HG02642 (cell line): ENCODE measurements at regions not wholly inside any gene's neighbourhood (a gene's known extent, or its start where the extent isn't known, plus 50 kb on each side); places are given as distances from the start of the nearest gene placed in this dataset.
"Not testable (repeated sequence)": the region's sequence is repeated elsewhere in the genome, so short reads cannot be mapped to it uniquely, and the experiment has no call there.

Experiments
- ATAC-seq: cut with Tn5 transposase; IDR thresholded peaks from one replicate; pipeline ENCODE4 v1.9.1; 2021; ENCODE audit warnings: mild to moderate bottlenecking; ENCODE audit not compliant: unreplicated experiment, poor library complexity

DNA sequence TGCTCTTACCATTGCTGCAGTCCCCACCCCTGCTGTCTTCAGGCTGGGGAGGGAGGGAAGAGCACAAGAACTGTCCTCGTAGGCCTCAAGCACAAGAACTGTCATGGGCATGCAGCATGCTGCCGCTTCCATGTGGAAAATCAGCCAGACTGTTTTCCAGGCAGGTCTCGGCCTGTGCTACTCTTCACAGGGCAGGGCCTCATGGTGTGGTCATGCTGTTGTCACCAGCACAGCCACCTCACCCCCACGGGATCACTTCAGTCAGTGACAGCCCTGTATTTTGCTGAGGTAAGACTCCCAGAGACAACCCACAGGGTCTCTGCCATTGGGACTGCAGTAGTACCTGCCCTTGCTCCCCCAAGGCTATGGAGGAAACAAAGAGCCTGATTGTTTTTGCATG is 205.3 kb downstream of the NAP1L3 start:
- no peak for ATAC-seq

DNA sequence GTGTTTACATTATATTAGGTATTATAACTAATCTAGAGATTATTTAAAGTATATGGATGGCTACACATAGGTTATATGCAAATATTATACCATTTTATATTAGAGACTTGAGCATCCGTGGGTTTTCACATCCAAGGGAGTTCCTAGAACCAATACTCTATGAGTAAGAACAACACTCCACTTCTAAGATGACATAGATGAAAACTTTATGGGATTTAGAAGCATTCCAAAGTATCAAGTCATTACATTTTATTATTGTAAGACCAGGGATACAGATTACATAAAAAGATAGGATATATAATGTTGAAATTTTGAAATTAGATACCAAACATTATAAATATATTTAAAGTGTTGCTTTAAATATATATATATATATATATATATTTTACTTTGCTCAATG is 207.0 kb downstream of the NAP1L3 start:
- no peak for ATAC-seq

DNA sequence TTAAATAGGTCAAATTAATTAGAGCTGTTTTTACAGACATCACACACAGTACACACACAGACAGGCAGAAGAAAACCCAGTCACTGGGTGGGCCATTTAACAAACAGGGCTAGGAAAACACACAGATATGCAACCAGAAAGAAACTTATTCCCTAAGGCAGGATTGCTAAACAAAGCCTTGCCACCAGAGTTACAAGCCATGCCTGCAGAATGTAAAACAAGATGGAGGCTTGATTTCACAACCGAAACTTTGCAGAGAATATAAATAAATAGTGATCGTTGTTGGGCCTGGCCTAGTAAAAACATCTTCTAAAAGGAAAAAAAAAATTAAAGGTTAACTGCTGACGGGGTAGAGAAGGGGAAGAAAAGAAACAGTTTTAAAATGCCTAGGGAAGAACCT is 212.3 kb downstream of the NAP1L3 start:
- ATAC-seq = no peak

DNA sequence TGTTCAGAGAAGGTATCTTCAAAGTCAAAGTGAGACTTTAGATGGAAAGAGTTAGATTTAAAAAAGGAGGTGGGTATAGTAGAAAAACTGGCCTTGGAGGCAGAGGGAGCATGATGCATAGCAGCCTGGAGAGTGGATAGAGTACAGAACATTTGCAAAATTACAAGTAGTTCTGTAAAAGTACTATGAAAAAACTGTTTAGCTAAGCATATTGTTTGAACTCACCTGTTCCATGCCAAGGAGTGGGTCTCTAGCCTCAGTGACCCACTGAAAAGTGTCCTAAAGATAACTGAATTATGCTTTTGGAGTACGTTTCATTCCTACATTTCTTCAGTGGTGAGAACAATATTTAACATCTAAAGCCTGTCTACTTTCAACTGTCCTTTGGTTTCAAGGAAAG is 218.9 kb downstream of the NAP1L3 start:
- ATAC-seq = no peak

DNA sequence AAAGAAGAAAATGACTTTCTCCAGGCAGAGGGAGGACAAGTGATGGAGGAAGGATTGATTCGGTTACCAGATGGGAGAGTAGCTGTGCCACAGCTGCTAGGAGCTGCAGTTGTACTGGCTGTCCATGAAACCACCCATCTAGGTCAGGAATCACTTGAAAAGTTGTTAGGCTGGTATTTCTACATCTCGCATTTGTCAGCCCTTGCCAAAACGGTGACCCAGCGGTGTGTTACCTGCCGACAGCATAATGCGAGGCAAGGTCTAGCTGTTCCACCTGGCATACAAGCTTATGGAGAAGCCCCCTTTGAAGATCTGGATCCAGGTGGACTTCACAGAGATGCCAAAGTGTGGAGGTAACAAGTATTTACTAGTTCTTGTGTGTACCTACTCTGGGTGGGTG is 238.7 kb downstream of the NAP1L3 start:
- ATAC-seq = not testable (repeated sequence)

DNA sequence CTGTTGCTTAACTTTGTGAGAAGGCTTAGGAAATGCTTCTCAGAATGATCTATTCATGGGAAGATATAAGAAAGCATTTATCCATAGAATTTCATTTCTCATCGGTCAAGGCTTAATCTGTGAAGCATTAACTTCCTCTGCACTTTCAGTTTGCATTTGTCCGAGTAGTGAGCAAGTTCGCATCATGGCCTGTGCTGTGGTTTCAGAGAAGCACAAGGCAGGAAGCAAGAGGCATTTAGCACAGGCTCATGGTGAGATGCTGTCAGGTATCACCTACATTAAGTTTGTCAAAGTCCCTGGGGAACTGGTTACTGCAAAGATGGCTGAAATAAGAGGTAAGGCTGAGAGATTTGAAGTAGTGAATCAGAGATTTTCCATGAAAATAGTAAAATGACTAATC is 244.9 kb downstream of the NAP1L3 start:
- ATAC-seq = no peak

DNA sequence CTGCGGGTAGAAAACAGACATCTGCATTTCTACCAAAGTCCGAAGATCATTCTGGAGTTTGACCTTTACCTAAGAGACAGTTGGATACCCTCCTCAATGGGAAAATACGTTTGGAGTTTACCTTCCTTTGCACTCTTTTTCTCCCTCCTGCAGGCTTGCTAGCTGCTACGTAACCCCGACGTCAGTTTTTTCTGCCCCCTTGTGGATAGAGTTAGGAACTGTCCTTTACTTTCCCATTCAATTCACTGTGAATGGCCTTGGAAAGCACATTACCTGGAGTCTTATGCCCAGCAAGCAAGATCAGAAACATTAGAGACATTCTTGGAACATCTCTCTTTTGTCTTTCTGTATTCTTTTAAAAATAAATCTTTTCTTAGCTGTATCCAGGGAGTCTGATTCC is 250.7 kb downstream of the NAP1L3 start:
- peak; percentile 42 for ATAC-seq

DNA sequence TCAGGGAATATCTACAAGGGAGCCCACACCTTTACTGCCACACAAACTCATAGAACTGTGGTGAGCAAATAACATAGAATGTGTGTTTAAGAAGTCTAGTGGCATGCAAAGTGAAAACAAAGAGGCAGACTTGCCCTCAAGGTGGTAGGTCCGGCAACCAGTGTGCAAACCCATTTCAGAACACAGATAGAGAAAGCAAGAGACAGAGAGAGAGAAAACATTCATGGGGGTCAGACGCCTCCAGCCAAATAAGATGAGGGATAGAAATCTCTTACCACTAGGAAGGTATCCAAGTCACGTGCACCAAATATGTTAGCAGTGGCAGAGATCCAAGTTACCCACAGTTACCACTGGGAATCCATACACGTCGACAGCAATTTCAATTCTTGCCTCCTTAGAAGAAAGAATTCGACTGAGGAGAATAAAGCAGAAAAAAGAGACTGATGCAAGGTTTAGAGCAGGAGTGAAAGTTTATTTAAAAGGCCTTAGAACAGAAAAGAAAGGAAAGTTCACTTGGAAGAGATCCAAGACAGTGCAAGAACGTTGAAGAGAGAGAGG is 252.8 kb downstream of the NAP1L3 start:
- no peak for ATAC-seq

DNA sequence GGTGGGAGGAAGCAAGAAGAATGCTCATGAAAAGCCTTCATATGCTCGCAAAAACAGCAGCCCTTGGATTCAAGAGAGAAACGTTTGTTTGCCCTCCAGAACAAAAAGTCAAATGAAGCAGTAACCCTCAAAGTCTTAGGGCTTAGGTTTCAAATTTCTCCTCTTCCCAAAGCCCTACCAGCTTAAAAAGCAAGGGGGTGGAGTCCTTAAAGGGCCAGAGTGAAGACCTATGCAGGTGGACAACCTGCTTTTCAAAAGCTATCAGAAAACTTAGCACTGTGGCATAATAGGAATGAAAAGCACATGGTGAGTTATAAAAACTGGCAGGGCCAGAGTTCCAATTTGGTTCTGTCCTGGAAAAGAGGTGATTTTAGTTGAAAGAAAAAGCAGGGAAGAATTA is 253.3 kb downstream of the NAP1L3 start:
- ATAC-seq = no peak

DNA sequence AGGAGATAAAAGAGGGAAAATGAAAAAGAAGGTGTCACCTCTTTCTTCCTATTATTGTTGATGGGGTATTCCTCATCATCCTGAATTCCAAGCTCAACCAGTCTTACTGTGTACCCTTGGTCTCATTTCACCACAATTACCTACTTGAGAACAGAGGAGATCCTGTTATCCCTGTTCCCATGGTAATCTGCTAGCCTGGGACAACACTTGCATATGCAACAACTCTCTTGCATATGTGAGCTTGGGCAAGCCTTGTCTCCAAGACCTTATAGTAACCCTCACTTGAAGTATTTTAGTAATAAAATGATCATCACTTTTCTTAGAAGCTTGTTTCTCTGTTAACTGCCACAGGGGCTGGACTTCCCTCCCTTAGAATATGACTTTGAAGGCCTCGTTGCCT is 253.7 kb downstream of the NAP1L3 start:
- ATAC-seq = no peak

DNA sequence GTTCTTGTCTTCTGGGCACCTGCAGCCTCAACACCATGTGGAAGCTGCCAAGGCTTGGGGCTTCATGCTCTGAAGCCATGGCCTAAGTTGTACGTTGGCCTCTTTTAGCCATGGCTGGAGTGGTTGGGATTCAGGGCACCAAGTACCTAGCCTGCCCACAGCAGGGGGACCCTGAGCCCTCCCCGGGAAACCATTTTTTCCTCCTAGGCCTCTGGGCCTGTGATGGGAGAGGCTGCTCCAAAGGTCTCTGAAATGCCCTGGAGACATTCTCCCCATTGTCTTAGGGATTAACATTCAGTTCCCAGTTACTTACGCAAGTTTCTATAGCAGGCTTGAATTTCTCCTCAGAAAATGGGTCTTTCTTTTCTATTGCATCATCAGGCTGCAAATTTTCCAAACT is 269.3 kb downstream of the NAP1L3 start:
- no peak for ATAC-seq

DNA sequence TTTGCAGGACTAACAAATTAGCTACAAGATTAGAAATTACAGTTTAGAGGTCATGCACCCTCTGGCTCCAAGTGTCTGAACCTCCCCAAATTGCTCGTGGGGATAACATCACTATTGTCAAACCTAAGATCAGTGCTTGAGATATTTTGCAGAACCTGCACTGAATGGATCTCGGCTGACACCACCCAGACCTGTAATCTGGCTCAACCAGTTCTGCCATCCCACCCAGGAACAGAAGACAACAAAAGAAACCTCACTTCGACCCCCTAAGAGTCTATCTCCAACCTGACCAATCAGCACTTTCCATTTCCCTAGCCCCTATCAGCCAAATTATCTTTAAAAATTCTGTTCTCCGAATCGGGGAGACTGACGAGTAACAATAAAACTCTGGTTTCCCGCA is 318.7 kb downstream of the NAP1L3 start:
- no peak for ATAC-seq

DNA sequence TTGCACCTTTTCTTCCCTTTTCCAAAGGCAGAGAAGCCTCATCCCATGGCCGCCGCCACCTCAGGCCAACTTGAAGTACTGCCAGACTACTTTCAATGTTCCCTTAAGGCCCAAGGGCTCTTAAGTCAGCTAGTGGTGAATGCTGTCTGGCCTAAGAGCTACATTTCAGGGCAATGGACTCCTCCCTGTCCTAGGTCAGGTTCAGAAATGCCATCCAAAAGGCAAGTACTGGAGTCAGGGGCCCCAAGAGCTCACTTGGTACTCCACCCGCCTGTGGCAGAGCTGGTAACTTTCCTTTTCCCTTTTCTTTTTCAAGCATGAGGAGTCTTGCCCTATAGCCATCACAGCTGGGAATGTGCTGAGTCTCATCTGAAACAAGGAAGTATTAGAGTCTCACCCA is 327.1 kb downstream of the NAP1L3 start:
- no peak for ATAC-seq

DNA sequence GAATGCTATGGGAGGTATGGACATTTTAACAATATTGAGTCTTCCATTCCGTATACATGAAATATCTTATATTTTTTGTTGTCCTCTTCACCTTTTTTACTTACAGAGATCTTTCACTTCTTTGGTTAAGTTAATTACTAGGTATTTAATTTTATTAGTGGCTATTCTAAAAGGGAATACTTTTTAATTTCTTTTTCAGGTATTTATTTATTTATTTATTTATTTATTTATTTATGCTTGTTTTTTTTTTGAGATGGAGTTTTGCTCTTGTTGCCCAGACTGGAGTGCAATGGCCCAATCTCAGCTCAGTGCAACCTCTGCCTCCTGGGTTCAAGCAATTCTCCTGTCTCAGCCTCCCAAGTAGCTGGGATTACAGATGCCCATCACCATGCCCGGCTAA is 329.1 kb downstream of the NAP1L3 start:
- ATAC-seq = not testable (repeated sequence)

DNA sequence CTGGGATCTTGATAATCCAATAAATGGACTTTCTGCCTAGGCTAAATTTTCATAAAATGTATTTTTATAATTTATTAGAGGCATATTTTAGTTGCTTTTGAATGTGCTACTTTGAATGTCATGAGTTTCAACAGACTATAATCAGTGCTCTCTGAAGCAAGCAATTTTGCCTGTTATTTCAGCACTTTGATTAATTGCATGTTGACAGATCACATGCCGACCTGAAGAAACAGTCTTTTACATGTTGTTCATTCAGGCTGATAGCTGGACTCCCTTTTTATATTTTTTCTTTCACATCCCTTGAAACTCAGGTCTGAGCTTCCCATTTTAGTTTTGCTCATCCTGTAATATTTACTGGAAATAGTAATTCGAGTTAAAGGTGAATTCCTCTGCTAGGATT is 341.0 kb downstream of the NAP1L3 start:
- ATAC-seq = no peak

DNA sequence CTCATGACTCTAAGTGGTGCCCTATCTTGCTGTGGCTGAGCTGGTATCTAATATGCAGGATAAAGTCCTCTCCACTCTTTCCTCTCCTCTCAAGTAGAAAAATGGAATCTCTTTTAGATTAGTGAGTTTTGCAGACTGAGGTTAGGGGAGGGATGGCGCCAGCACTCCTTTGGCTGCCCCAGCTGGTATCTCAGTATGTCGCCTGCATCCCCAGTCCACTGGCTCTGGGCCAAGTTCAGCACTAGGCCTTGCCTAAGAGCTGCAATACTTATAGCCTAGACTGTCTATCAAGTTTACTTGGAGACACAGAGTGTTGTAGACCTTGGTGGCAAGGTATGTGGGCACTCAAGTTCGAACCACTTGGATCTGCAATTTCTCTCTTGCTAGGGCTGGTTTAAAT is 351.3 kb downstream of the NAP1L3 start:
- ATAC-seq = no peak

DNA sequence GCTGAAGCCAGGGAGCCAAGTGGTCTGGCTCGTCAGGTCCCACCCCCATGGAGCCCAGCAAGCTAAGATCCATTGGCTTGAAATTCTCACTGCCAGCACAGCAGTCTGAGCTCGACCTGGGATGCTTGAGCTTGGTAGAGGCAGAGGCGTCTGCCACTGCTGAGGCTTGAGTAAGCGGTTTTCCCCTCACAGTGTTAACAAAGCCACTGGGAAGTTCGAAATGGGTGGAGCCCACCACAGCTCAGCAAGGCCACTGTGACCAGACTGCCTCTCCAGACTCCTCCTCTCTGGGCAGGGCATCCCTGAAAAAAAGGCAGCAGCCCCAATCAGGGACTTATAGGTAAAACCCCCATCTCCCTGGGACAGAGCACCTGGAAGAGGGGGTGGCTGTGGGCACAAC is 353.8 kb downstream of the NAP1L3 start:
- ATAC-seq = no peak
